ENCODE measurements at regions not wholly inside any gene's neighbourhood (a gene's known extent, or its start where the extent isn't known, plus 50 kb on each side); places are given as distances from the start of the nearest gene placed in this dataset.

- TF ChIP-seq EZH2 (IDR thresholded peaks at IDR 0.05; ENCODE audit: borderline replicate concordance, low read depth, low read length, poor library complexity, severe bottlenecking) (no peak), CTCF (conservative IDR thresholded peaks at IDR 0.05; ENCODE audit: low read depth, low read length) (no peak)
- intact Hi-C loops (cut with micrococcal nuclease; ENCODE audit: unreplicated experiment) = no loop called here
- Histone ChIP-seq H3K36me3 (ENCODE audit: insufficient read depth, low read length, poor library complexity, severe bottlenecking) (no peaks in the 10 kb centered on the region), H3K4me1 (ENCODE audit: insufficient read depth, low read length, poor library complexity, severe bottlenecking) (no peaks in the 10 kb centered on the region), H3K27me3 (replicated peaks; ENCODE audit: insufficient read depth, low read depth, low read length, poor library complexity) (peaks cover 20% of the 10 kb centered on the region), H3K9me3 (ENCODE audit: low read depth, low read length, poor library complexity, severe bottlenecking) (no peaks in the 10 kb centered on the region), H3K27ac (ENCODE audit: low read depth, low read length, poor library complexity, severe bottlenecking) (no peak overlapping the region), H3K4me3 (ENCODE audit: low read depth, low read length, poor library complexity, severe bottlenecking) (no peak overlapping the region)
- CTCF ChIA-PET = no interaction called here
- no peak for DNase-seq (ENCODE audit: low spot score)
- POLR2A ChIA-PET (ENCODE audit: low non-redundant PET) = no interaction called here
- no TSS peak for BruUV-seq (replicated peaks)
These were observed 87.1 kb upstream of the SULF2 start for GRCh38 chr20:47872341-47872740.

- ChIA-PET POLR2A (ENCODE audit: low non-redundant PET) (no interaction called here), CTCF (interaction anchor here (0.7 kb wide), 1 partner anchor 425 kb away, joined by 4 read pairs; no protein-coding TSS in a partner anchor)
- H3K9me3 ChIP-seq (ENCODE audit: low read depth, low read length, poor library complexity, severe bottlenecking) = no peaks in the 10 kb centered on the region
- H3K4me1 ChIP-seq (ENCODE audit: insufficient read depth, low read length, poor library complexity, severe bottlenecking) = no peaks in the 10 kb centered on the region
- H3K27me3 ChIP-seq (replicated peaks; ENCODE audit: insufficient read depth, low read depth, low read length, poor library complexity) = peaks cover 22% of the 10 kb centered on the region
- no peak for TF ChIP-seq EZH2 (IDR thresholded peaks at IDR 0.05; ENCODE audit: borderline replicate concordance, low read depth, low read length, poor library complexity, severe bottlenecking)
- no peak for TF ChIP-seq CTCF (conservative IDR thresholded peaks at IDR 0.05; ENCODE audit: low read depth, low read length)
- intact Hi-C loops (cut with micrococcal nuclease; ENCODE audit: unreplicated experiment) = no loop called here
- H3K4me3 ChIP-seq (ENCODE audit: low read depth, low read length, poor library complexity, severe bottlenecking) = no peak overlapping the region
- BruUV-seq (replicated peaks) = no TSS peak
- no peak for DNase-seq (ENCODE audit: low spot score)
- H3K27ac ChIP-seq (ENCODE audit: low read depth, low read length, poor library complexity, severe bottlenecking) = no peak overlapping the region
- H3K36me3 ChIP-seq (ENCODE audit: insufficient read depth, low read length, poor library complexity, severe bottlenecking) = no peaks in the 10 kb centered on the region
These were observed 85.2 kb upstream of the SULF2 start for GRCh38 chr20:47870475-47870874.

GRCh38 chr20:47868744-47869143, 83.5 kb upstream of the SULF2 start:
- Histone ChIP-seq H3K36me3 (ENCODE audit: insufficient read depth, low read length, poor library complexity, severe bottlenecking) (no peaks in the 10 kb centered on the region), H3K4me1 (ENCODE audit: insufficient read depth, low read length, poor library complexity, severe bottlenecking) (no peaks in the 10 kb centered on the region), H3K9me3 (ENCODE audit: low read depth, low read length, poor library complexity, severe bottlenecking) (no peaks in the 10 kb centered on the region), H3K27me3 (replicated peaks; ENCODE audit: insufficient read depth, low read depth, low read length, poor library complexity) (peaks cover 39% of the 10 kb centered on the region), H3K4me3 (ENCODE audit: low read depth, low read length, poor library complexity, severe bottlenecking) (no peak overlapping the region), H3K27ac (ENCODE audit: low read depth, low read length, poor library complexity, severe bottlenecking) (no peak overlapping the region)
- no TSS peak for BruUV-seq (replicated peaks)
- POLR2A ChIA-PET (ENCODE audit: low non-redundant PET) = no interaction called here
- CTCF ChIA-PET = no interaction called here
- no peak for DNase-seq (ENCODE audit: low spot score)
- intact Hi-C loops (cut with micrococcal nuclease; ENCODE audit: unreplicated experiment) = no loop called here
- TF ChIP-seq CTCF (conservative IDR thresholded peaks at IDR 0.05; ENCODE audit: low read depth, low read length) (no peak), EZH2 (IDR thresholded peaks at IDR 0.05; ENCODE audit: borderline replicate concordance, low read depth, low read length, poor library complexity, severe bottlenecking) (no peak)

Data from A673 (cell line).